ENCODE measurements at regions not wholly inside any gene's neighbourhood (a gene's known extent, or its start where the extent isn't known, plus 50 kb on each side); places are given as distances from the start of the nearest gene placed in this dataset.

GRCh38 chr6:153488267-153488666, 357.2 kb upstream of the RGS17 start:
- H2BK15ac ChIP-seq (ENCODE audit: low read depth, low read length): no peak overlapping the region
- no CpG with 5 or more reads among the region's 1 CpG for WGBS, 2 experiments (ENCODE audit: extremely low coverage in 2 of 2, insufficient read length in 1 of 2)
- H4K5ac ChIP-seq (ENCODE audit: low read depth, low read length): no peak overlapping the region
- H4K20me1 ChIP-seq (ENCODE audit: insufficient read depth, low read length): no peaks in the 10 kb centered on the region
- CTCF ChIA-PET: no interaction called here
- dilution Hi-C loops (cut with HindIII; ENCODE audit: low sequenced_read_pairs, unreplicated experiment) (no loop called here), in situ Hi-C loops (cut with MboI; ENCODE audit: low sequenced_read_pairs) (no loop called here), intact Hi-C loops (cut with micrococcal nuclease) (no loop called here)
- H4K91ac ChIP-seq (ENCODE audit: insufficient read depth, low read depth, low read length): no peak overlapping the region
- no peak overlapping the region for H3K18ac ChIP-seq (ENCODE audit: low read depth, low read length)
- no peaks in the 10 kb centered on the region; the same call in 1 of the 2 replicates for H3K9me3 ChIP-seq (ENCODE audit: control insufficient read depth, insufficient read depth, low read length)
- H3K4ac ChIP-seq (ENCODE audit: low read depth, low read length): no peak overlapping the region
- H2BK5ac ChIP-seq (ENCODE audit: low read depth, low read length, poor library complexity, severe bottlenecking): no peak overlapping the region
- H3K9ac ChIP-seq (ENCODE audit: low read depth, low read length): no peak overlapping the region
- no peak for DNase-seq
- no peak overlapping the region for H2BK20ac ChIP-seq (ENCODE audit: low read depth, low read length)
- no peaks in the 10 kb centered on the region for H3K79me1 ChIP-seq (ENCODE audit: low read depth in 1 of 2, low read length in 2 of 2)
- no peak overlapping the region for H2AK5ac ChIP-seq (ENCODE audit: low read depth, low read length)
- H3K4me3 ChIP-seq (ENCODE audit: insufficient read depth, low read depth, low read length): no peak overlapping the region
- H3K36me3 ChIP-seq (ENCODE audit: control insufficient read depth, insufficient read depth, low read length): no peaks in the 10 kb centered on the region
- no TSS peak for BruUV-seq (replicated peaks)
- no peak overlapping the region for H3K4me2 ChIP-seq (ENCODE audit: low read depth, low read length)
- no peak overlapping the region for H3K23ac ChIP-seq (ENCODE audit: low read depth, low read length)
- no peaks in the 10 kb centered on the region for H3K27me3 ChIP-seq (ENCODE audit: control insufficient read depth, insufficient read depth, low read length)
- TF ChIP-seq RCOR1 (IDR thresholded peaks at IDR 0.05; ENCODE audit: insufficient replicate concordance, low read length) (no peak), POLR2A (IDR thresholded peaks at IDR 0.05; ENCODE audit: low read depth, low read length) (no peak), CTCF (conservative IDR thresholded peaks at IDR 0.05; ENCODE audit: low read depth, low read length) (no peak), SMC3 (IDR thresholded peaks at IDR 0.05; ENCODE audit: low read depth, low read length) (no peak), CHD1 (IDR thresholded peaks at IDR 0.05; ENCODE audit: low read depth, low read length) (no peak)
- H3K56ac ChIP-seq (ENCODE audit: extremely low read depth, insufficient read depth, low read length): no peak overlapping the region
- H3K27ac ChIP-seq (ENCODE audit: insufficient read depth, low read length): no peak overlapping the region
- H3K4me1 ChIP-seq (ENCODE audit: control insufficient read depth, insufficient read depth, low read length): no peaks in the 10 kb centered on the region
- ATAC-seq (ENCODE audit: low read depth): no peak
- no peaks in the 10 kb centered on the region for H3K9me1 ChIP-seq (ENCODE audit: insufficient read depth, low read length)
- H3K14ac ChIP-seq (replicated peaks; ENCODE audit: low read depth, low read length): no peak overlapping the region
- H2AK9ac ChIP-seq (replicated peaks; ENCODE audit: low read depth, low read length, poor library complexity): no peak overlapping the region
- no peak overlapping the region for H2BK120ac ChIP-seq (ENCODE audit: low read depth, low read length)
- no peak overlapping the region for H2AFZ ChIP-seq (replicated peaks; ENCODE audit: low read length, poor library complexity)
- H4K8ac ChIP-seq (ENCODE audit: low read depth in 2 of 2, low read length in 2 of 2): no peak overlapping the region
- POLR2A ChIA-PET (ENCODE audit: unreplicated experiment): no interaction called here
